NCI-H1105 (cell line): ENCODE measurements at regions not wholly inside any gene's neighbourhood (a gene's known extent, or its start where the extent isn't known, plus 50 kb on each side); places are given as distances from the start of the nearest gene placed in this dataset.
"Not testable (repeated sequence)": the region's sequence is repeated elsewhere in the genome, so short reads cannot be mapped to it uniquely, and the experiment has no call there.

Experiments
- DNase-seq: peaks from one replicate; lab custom pipeline; 2025; lab: John Stamatoyannopoulos, UW

DNA sequence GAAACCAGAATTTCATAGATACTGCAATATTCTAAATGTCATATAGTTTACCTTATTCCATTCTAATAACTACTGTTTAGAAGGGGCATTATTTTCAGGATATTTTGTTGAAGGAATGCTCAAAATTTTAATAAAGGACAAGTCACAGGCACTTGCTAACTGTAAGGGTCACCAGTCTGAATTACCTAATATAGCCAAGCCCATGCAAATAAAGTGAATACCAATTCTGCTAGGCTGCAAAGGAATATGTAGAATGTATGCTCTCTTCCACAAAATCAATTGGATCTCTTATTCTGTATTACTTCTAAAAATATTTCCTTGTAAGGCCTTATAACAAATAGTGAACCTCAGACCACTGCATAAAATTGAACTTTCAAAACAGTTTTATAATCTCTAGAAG, 52.3 kb upstream of the FAT4 start:
- DNase-seq: no peak

- no peak for DNase-seq
These were observed 52.7 kb upstream of the FAT4 start for GRCh38 chr4:125262079-125262478.

GRCh38 chr4:125254106-125254505, 60.6 kb upstream of the FAT4 start:
- no peak for DNase-seq

GRCh38 chr4:125244848-125245450, 69.8 kb upstream of the FAT4 start:
- DNase-seq: no peak

DNA sequence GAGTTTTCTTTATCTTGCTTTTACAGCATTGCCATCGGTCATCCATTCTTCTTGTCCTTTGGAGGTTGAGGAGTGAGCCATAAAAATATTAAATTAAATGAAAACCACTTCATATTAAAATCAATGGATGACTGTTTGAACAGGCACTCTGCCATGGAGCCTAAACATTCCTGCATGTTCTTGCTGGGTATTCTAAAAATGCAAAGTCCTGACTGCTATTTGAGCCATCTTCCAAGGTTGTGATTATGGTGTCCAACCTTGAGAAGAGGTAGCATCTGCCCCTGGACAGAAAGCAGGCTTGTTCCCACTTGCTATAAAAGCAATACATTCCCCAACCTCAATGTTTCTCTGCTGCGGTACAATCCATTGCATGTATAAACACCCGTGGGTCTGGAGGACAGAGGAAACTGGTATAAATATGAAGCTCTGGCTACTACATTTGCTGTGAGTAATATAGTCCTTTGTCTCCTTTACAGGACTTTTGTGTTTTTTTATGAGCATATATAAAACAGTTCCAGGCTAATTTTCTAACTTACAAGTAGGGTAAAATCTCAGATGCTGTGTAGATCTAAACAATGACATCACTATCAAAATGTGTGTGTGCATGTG, 70.9 kb upstream of the FAT4 start:
- DNase-seq: no peak

DNA sequence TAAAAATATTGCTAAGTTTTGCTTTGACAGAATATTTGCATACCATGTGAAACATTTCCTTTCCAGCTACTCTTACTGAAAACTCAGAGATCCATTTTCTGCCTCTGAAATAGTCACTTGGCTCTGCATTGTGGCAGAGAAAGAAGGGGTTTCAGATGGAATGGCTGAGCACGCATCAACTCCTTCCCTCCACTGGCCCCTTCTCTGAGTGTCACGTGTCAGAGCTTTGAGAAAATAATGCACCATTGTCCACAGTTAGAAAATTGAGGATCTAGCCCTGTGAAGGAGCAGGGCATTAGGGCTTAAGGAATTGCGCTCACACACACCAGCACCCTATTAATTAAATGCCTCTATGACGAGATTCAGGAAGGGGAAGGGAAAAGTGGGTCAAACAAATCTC, 78.8 kb upstream of the FAT4 start:
- no peak for DNase-seq

GRCh38 chr4:125231661-125232060, 83.1 kb upstream of the FAT4 start:
- no peak for DNase-seq

GRCh38 chr4:125229596-125230058, 85.1 kb upstream of the FAT4 start:
- no peak for DNase-seq

GRCh38 chr4:125225806-125226205, 88.9 kb upstream of the FAT4 start:
- no peak for DNase-seq

DNA sequence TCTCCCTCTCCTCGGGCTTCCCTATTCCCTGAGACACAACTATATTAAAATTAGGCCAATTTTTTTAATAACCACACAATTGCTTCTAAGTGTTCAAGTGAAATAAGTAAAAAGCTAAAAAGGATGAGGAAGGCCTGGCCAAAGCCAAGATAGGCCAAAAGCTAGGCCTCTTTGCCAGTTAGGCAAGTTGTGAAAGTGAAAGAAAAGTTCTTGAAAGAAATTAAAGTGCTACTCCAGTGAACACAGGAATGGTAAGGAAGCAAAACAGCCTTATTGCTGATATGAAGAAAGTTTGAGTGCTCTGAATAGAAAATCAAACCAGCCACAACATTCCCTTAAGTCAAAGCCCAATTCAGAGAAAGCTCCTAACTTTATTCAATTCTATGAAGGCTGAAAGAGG, 114.2 kb upstream of the FAT4 start:
- DNase-seq: no peak

DNA sequence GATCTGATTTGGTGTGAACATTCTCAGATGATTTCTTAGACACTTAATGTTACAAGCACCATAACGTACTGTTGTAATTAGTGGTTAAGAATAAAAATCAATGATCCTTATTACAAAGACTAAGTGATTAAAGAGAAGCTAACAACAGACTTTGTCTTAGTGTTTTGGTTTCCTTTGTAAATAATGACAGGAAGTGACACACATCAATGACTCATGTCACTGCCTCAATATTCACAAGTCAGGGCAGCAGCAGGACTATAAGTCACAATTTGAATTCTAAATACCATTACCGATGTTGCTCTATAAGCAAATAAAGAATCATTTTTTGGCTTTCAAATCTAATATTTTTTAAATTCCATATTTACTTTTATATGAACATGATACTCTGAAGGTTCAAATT, 115.8 kb upstream of the FAT4 start:
- no peak for DNase-seq

GRCh38 chr4:125191874-125192459, 122.8 kb upstream of the FAT4 start:
- DNase-seq: not testable (repeated sequence)

DNA sequence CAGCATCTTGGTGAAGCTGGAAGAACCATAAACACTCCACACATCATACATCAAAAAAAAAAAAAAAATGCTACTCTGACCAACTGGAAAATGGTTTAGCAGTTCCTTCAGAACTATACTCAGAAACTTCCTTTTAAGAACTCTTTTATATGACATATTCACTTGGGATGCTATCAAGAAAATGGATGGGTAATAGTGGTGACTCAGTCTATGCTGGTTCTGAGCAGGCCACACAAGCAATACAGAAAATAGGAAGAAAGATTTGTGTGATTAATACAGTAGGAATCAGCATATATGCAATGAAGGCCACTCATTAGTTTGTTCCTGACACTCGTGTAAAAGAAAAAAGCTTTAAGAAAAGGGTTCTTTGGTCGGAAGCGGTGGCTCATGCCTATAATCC, 123.5 kb upstream of the FAT4 start:
- no peak for DNase-seq

DNA sequence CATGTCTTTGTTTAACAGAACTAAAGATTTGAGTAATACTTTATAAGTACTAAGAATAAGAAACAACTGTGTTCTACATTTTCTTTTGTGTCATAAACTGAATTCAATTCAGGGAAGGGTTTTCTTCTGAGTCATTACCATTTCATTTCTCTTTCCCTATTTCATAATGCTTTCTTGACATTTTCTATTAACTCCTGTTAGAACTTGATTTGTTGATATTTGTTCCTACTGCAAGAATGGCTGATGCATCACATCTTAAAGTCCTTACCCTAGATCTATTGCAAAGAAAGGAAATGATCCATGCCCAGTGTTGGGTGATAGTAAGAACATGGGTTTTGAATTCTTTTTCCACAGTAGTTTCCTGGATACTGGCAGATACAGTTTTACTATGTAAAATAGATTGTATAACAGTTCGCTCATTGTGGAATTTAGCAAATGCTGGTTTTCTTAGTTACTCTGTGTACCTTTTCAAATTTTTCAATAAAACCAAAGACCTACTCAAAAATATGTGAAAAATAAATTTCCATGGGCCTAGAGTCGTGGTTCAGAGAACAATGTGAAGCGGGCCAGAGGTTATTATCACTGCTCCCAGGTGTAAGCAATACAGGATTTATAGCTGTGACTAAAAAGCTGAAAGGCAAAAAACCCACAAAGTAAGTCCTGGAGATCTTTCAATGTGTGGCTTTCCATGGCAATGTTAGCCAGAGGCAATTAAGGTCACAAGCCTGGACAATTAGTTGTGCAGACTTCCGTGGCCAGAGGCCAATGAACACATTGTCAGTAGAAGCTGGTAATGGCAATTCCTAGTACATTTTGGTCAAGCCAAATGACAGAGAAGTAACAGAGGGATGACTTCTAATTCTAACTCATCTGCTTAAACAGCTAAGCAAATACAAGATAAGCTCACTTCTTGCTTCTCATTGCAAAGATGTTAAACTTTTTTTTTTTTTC, 127.3 kb upstream of the FAT4 start:
- no peak for DNase-seq

GRCh38 chr4:125184116-125184515, 130.6 kb upstream of the FAT4 start:
- no peak for DNase-seq

DNA sequence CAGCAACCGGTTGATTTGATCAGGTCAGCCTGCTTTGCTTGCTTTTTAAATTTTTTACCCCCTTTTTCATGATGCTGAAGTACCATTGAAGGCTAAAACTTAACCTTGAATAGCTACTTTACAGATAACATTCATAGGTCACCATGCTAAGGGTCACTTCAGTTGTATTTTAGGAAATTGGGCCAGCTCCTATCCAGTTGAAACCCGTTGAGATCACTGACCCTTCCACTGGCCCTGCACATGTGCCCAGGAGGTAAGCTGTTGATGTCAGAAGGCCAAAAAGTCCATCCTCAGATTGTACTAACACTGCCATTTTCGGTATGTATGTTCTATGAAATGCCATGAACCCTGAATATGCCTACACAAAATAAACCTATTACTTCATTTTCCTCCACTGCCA, 133.0 kb upstream of the FAT4 start:
- DNase-seq: no peak

- no peak for DNase-seq
These were observed 135.0 kb upstream of the FAT4 start for GRCh38 chr4:125179727-125180126.

DNA sequence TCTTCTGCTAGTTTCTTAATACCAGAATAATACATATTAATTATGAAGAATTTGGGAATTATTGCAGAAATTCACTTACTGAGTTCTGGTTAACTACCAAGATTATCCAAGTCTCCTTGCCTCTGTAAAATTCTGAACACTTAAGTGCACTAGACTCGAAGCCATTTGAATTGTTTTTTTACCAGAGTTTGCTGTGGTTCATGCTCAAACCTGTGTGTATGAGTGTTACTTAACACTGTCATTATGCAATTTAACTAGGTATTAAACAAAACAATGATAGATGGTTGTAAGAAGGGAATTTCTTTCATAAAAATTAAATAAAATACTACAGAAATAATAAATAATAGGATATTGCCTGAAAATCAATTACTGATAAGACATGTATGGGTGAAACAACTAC, 145.6 kb upstream of the FAT4 start:
- no peak for DNase-seq

DNA sequence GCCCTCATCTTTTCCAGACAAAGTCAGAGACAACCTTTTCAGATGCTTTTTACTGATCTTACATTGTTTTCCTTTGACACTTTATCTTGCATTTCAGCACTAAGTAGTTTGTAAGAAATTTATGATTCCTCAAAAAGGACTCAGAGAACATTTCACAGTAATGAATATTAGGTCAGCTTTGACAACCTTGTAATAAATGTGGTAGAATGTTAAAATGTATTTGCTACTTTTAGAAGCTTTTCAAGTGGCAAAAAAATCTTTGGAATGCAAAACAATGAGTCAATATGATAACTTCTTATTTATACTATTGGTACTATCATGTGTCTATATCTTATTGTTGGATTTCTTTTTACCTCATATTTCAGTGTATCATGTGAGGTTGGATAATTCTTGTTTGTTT, 146.2 kb upstream of the FAT4 start:
- no peak for DNase-seq

DNA sequence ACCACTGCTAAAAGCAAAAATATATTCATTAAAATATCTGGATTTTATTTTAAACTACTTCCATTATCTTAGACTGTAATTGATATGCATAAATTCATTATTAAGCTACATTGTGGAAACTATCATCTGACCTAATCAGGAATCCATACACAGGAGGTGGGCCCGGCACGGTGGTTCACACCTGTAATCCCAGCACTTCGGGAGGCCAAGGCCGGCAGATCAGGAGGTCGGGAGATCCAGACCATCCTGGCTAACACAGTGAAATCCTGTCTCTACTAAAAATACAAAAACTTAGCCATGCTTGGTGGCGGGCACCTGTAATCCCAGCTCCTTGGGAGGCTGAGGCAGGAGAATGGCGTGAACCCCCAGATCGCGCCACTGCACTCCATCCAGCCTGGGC, 148.7 kb upstream of the FAT4 start:
- DNase-seq: not testable (repeated sequence)

GRCh38 chr4:125159001-125159400, 155.8 kb upstream of the FAT4 start:
- no peak for DNase-seq

DNA sequence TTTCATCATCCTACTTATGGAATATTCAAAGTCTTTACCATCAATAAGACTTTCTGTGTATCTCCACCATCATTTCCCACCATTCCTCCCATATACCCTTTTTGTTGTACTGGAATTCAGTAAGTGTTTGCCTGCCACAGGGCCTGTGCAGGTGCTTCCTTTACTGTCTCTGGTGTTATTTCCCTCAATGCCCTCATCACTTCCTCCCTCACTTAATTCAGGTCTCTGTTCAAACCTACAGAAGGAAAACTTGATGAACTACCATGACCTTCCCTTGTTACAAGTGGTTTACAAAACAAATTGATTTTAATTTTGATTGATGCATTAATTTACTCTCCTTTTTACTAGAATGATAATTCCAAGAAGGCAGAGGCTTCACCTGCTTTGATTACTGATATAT, 159.5 kb upstream of the FAT4 start:
- no peak for DNase-seq
